Chondrocyte (in vitro differentiated cells): ENCODE measurements at regions not wholly inside any gene's neighbourhood (a gene's known extent, or its start where the extent isn't known, plus 50 kb on each side); places are given as distances from the start of the nearest gene placed in this dataset.

Experiments
- DNase-seq: peaks from one replicate; pipeline ENCODE4 v3.0.0; 2021; ENCODE audit warnings: mixed read lengths, low spot score
- H3K27ac Mint-ChIP-seq: one replicate; pipeline ENCODE4 v1.8.0; 2021; ENCODE audit warnings: mild to moderate bottlenecking, moderate library complexity, mixed read lengths; ENCODE audit not compliant: unreplicated experiment
- H3K27me3 Mint-ChIP-seq: 2 replicates; pipeline ENCODE4 v1.8.0; 2021; ENCODE audit warnings: low read depth, mixed read lengths
- H3K36me3 Mint-ChIP-seq: 2 replicates; pipeline ENCODE4 v1.8.0; 2021; ENCODE audit warnings: low read depth, mixed read lengths
- H3K4me1 Mint-ChIP-seq: 2 replicates; pipeline ENCODE4 v1.8.0; 2021; ENCODE audit warnings: low read depth, mild to moderate bottlenecking, mixed read lengths
- H3K4me3 Mint-ChIP-seq: one replicate; pipeline ENCODE4 v1.8.0; 2021; ENCODE audit warnings: mild to moderate bottlenecking, moderate library complexity, mixed read lengths; ENCODE audit not compliant: unreplicated experiment
- H3K9me3 Mint-ChIP-seq: 2 replicates; pipeline ENCODE4 v1.8.0; 2021; ENCODE audit warnings: low read depth, mixed read lengths
- TF ChIP-seq, protein P1 (sequence below): fragments of 200-600 bp; sonication (generic); IDR thresholded peaks from 2 replicates; pipeline ENCODE4 v1.5.0; 2021; ENCODE audit warnings: antibody characterized with exemption, mild to moderate bottlenecking, moderate library complexity

DNA sequence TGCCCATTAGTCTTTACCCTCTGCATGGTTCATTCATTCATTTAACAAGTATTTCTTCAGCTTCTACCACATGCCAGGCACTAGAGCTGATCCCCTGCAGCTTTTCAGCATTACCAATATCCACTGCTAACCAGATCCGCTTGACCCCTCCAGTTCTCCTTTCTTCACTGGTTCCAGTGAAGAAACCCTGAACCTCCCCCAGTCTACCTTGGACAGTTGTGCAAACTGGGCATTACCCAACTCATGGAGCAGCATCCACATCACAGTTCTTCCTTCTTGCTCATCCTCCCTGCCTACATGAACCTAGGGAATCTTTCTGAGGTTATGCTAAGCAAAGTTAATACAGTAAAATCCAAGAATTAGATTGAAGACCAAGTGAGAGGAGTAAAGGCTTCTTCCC lies 78.7 kb upstream of the SERP2 start:
- Mint-ChIP-seq H3K9me3 (no peaks in the 10 kb centered on the region), H3K27ac (no peak overlapping the region), H3K4me3 (no peak overlapping the region), H3K36me3 (no peaks in the 10 kb centered on the region), H3K4me1 (peaks cover 20% of the 10 kb centered on the region), H3K27me3 (peaks cover 7% of the 10 kb centered on the region)
- DNase-seq, result no peak
- TF ChIP-seq, protein P1, sequence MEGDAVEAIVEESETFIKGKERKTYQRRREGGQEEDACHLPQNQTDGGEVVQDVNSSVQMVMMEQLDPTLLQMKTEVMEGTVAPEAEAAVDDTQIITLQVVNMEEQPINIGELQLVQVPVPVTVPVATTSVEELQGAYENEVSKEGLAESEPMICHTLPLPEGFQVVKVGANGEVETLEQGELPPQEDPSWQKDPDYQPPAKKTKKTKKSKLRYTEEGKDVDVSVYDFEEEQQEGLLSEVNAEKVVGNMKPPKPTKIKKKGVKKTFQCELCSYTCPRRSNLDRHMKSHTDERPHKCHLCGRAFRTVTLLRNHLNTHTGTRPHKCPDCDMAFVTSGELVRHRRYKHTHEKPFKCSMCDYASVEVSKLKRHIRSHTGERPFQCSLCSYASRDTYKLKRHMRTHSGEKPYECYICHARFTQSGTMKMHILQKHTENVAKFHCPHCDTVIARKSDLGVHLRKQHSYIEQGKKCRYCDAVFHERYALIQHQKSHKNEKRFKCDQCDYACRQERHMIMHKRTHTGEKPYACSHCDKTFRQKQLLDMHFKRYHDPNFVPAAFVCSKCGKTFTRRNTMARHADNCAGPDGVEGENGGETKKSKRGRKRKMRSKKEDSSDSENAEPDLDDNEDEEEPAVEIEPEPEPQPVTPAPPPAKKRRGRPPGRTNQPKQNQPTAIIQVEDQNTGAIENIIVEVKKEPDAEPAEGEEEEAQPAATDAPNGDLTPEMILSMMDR, result no peak

DNA sequence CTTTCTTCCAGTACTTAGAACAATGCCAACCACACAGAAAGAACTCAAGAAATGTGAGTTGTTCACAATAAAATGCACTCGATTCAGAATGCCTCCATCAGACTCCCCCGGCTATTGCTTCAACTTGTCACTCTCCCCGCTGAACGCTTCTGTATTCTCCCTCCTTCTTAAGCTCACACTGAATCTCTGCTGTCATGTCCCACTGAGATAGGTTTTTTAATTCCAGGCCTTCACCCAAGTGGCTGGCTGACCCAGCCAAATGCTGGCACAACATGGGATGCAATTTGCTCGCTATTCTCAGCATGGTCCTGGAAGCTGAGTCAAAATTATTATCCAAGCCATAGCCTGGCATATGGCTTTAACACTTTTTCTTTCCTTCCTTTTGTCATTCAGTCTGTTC lies 76.8 kb upstream of the SERP2 start:
- no peaks in the 10 kb centered on the region for H3K9me3 Mint-ChIP-seq
- H3K27ac Mint-ChIP-seq, result no peak overlapping the region
- TF ChIP-seq, protein P1, result no peak
- DNase-seq, result no peak
- peaks cover 38% of the 10 kb centered on the region for H3K4me1 Mint-ChIP-seq
- H3K4me3 Mint-ChIP-seq, result no peak overlapping the region
- H3K27me3 Mint-ChIP-seq, result no peaks in the 10 kb centered on the region
- H3K36me3 Mint-ChIP-seq, result no peaks in the 10 kb centered on the region

DNA sequence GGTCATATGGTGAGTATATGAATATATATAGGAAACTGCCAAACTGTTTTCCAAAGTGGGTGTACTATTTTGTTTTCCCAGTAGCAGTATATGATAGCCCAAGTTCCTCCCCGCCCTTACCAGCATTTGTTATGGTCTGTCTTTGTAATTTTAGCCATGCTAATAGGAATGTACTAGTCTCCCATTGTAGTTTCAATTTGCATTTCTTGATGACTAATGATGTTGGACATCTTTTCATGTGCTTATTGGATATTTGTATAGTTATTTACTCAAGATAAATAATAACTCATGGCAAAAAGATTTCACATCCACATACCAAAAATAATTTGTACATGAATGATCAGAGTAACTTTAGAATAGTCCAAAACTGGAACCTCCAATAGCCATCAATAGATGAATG lies 75.3 kb upstream of the SERP2 start:
- Mint-ChIP-seq H3K4me3 (no peak overlapping the region), H3K4me1 (peaks cover 38% of the 10 kb centered on the region), H3K27ac (no peak overlapping the region), H3K36me3 (no peaks in the 10 kb centered on the region), H3K9me3 (no peaks in the 10 kb centered on the region), H3K27me3 (no peaks in the 10 kb centered on the region)
- TF ChIP-seq, protein P1, result no peak
- no peak for DNase-seq

- TF ChIP-seq, protein P1, result no peak
- DNase-seq, result no peak
- Mint-ChIP-seq H3K4me3 (no peak overlapping the region), H3K4me1 (peaks cover 37% of the 10 kb centered on the region), H3K27me3 (no peaks in the 10 kb centered on the region), H3K36me3 (no peaks in the 10 kb centered on the region), H3K27ac (no peak overlapping the region), H3K9me3 (no peaks in the 10 kb centered on the region)
Measured at GRCh38 chr13:44299152-44299943, 74.3 kb upstream of the SERP2 start.

DNA sequence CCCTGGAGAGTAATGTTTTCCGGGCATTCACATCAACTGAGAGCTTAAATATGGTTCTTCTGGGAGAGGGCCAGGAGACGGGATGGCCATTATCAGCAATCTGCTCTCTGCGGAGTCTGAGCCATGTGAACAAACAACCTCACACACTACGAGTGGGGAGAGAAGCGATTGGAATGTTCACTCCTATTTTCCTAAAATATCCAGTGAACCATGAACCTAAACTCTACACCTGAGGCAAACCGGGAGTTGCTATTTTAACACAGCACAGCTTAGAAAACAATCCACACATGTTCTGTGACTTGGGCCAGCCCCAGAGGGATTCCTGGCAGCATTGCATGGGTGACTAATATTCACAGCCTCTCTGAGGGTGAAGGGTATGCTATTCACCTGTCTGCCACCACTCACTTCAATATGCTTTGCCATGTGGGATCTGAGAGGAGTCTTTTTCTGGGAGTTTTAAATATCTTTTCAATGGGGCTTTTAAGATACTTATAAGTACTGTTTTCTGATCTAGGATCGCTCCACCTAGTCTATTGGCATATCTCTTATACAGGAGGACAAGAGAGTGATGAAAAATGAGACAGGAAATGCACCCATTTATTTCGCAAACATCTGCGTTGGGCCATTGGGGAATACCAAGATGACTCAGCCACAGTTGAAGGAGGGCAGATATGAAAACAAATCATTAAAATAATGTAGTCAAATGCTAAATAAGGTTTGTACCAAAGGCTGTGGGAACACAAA lies 72.6 kb upstream of the SERP2 start:
- Mint-ChIP-seq H3K27me3 (no peaks in the 10 kb centered on the region), H3K9me3 (no peaks in the 10 kb centered on the region), H3K36me3 (no peaks in the 10 kb centered on the region), H3K4me3 (no peak overlapping the region), H3K27ac (peak overlapping the region; percentile 76), H3K4me1 (peaks cover 47% of the 10 kb centered on the region)
- TF ChIP-seq, protein P1, result no peak
- DNase-seq, result no peak
